DND-41 (cell line): ENCODE measurements at regions not wholly inside any gene's neighbourhood (a gene's known extent, or its start where the extent isn't known, plus 50 kb on each side); places are given as distances from the start of the nearest gene placed in this dataset.

ENCODE experiments used
- CTCF ChIP-seq: IDR thresholded peaks from 2 replicates; pipeline ENCODE4 v1.5.1; 2012; ENCODE audit warnings: borderline replicate concordance, low read length, moderate library complexity, mild to moderate bottlenecking; ENCODE audit not compliant: poor library complexity, severe bottlenecking; ENCODE audit errors: extremely low read depth
- EZH2 ChIP-seq: IDR thresholded peaks from 3 replicates; pipeline ENCODE4 v1.6.1; 2012; ENCODE audit warnings: borderline replicate concordance, low read depth, mild to moderate bottlenecking, moderate library complexity, low read length, inconsistent platforms; ENCODE audit not compliant: severe bottlenecking

DNA sequence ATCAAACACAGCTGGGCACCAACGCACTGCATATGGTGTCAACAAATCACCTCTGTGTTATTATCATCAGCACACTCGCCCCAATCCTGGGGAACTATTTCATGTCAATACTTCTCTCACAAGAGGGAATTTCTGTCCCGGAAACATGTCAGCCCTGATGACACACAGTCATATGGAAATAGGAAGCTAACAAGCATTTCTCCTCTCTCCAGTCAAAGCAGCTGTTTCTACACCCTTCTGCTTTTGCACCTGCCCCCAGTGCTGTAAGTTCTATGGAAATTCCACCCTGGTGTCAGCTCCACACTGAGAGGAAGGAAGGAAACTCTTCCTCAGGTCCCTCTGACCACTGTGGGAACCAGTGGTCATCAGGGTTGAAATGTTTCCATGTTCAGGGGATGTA, 447.6 kb upstream of the ID2 start:
- TF ChIP-seq CTCF (no peak), EZH2 (no peak)
